Prostate gland (tissue), 2 donors: ENCODE measurements at regions not wholly inside any gene's neighbourhood (a gene's known extent, or its start where the extent isn't known, plus 50 kb on each side); places are given as distances from the start of the nearest gene placed in this dataset.

Source experiments
- DNase-seq: peaks from one replicate; pipeline ENCODE4 v3.0.0-alpha.2; 2019; ENCODE audit warnings: low spot score
- H3K27ac ChIP-seq, 2 donors: fragments of 200-600 bp; sonication (generic); 2 replicates each; pipeline ENCODE4 v1.5.1; 2017 to 2019
- H3K27me3 ChIP-seq: fragments of 200-600 bp; sonication (generic); replicated peaks from 2 replicates; pipeline ENCODE4 v1.5.1; 2019; ENCODE audit not compliant: insufficient read depth
- H3K36me3 ChIP-seq, 2 donors: fragments of 200-600 bp; sonication (generic); 1 replicate in 1 of 2; 2 replicates in 1 of 2; pipeline versions ENCODE4 v1.5.1 to v1.8.1; 2017 to 2019
- H3K4me1 ChIP-seq: fragments of 200-600 bp; sonication (generic); replicated peaks from 2 replicates; pipeline ENCODE4 v1.5.1; 2019
- H3K4me3 ChIP-seq, 2 donors: fragments of 200-600 bp; sonication (generic); 2 replicates each; pipeline ENCODE4 v1.5.1; 2017 to 2019
- H3K9me3 ChIP-seq: fragments of 200-600 bp; sonication (generic); 2 replicates; pipeline ENCODE4 v1.5.1; 2017
- POLR2A ChIP-seq: fragments of 450-650 bp; IDR thresholded peaks from one replicate; pipeline ENCODE4 v1.6.1; 2016; ENCODE audit warnings: antibody characterized with exemption, mild to moderate bottlenecking
- POLR2AphosphoS5 ChIP-seq: sonication (generic); formaldehyde crosslinking; IDR thresholded peaks from one replicate; pipeline ENCODE4 v1.6.1; 2017; ENCODE audit warnings: antibody characterized with exemption
- WGBS: methylation state at CpG from one replicate; pipeline ENCODE4 v1.1.5; 2018; 5-methylcytosine and 5-hydroxymethylcytosine counted together
- intact Hi-C: fragments of 100-400 bp; cut with DNase I; formaldehyde crosslinking; loops from one replicate; pipeline ENCODE4 v1.14.2; 2022
- TF ChIP-seq, protein P1 (sequence below), 4 experiments: fragments of 200-600 bp in 2 of 4; fragments of 450-650 bp in 2 of 4; sonication (generic) in 2 of 4; IDR thresholded peaks; 1 replicate in 3 of 4; 2 replicates in 1 of 4; pipeline ENCODE4 v1.5.1; 2016 to 2019; ENCODE audit warnings: antibody characterized with exemption in 4 of 4, mild to moderate bottlenecking in 2 of 4, moderate library complexity in 2 of 4

GRCh38 chr5:125263356-125263755 lies 516.9 kb upstream of the ZNF608 start:
- Histone ChIP-seq H3K4me3 (no peak overlapping the region), H3K27me3 (no peaks in the 10 kb centered on the region), H3K4me1 (no peaks in the 10 kb centered on the region), H3K36me3 (no peaks in the 10 kb centered on the region), H3K9me3 (no peaks in the 10 kb centered on the region), H3K27ac (no peak overlapping the region)
- DNase-seq, result no peak
- 56% methylated on average over 1 of the region's 1 CpG for WGBS
- intact Hi-C loops, result no loop called here
- TF ChIP-seq, protein P1, sequence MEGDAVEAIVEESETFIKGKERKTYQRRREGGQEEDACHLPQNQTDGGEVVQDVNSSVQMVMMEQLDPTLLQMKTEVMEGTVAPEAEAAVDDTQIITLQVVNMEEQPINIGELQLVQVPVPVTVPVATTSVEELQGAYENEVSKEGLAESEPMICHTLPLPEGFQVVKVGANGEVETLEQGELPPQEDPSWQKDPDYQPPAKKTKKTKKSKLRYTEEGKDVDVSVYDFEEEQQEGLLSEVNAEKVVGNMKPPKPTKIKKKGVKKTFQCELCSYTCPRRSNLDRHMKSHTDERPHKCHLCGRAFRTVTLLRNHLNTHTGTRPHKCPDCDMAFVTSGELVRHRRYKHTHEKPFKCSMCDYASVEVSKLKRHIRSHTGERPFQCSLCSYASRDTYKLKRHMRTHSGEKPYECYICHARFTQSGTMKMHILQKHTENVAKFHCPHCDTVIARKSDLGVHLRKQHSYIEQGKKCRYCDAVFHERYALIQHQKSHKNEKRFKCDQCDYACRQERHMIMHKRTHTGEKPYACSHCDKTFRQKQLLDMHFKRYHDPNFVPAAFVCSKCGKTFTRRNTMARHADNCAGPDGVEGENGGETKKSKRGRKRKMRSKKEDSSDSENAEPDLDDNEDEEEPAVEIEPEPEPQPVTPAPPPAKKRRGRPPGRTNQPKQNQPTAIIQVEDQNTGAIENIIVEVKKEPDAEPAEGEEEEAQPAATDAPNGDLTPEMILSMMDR (IDR thresholded peaks at IDR 0.05), result no peak
- TF ChIP-seq POLR2A, result no peak
- TF ChIP-seq POLR2AphosphoS5, result no peak

DNA sequence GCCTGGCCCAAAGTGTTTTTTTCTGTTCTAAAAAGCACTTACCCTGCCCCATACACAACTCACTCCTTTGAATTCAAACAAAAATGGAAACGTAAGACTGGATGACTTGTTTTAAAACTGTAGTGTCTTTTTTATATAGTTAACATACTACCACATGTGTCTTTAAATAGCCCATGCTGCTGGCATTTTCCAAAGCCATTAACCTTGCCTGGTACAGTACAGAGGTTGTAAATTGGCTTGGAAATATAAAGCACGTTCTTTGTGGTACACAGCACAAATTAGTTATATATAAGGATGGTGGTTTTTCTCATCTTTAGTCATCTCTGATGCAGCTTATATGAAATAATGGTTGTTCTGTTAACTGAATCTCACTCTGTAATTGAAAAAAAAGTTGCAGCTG lies 519.7 kb upstream of the ZNF608 start:
- WGBS, result 81% methylated on average over 2 of the region's 2 CpGs
- Histone ChIP-seq H3K4me1 (no peaks in the 10 kb centered on the region), H3K27me3 (no peaks in the 10 kb centered on the region), H3K4me3 (no peak overlapping the region), H3K36me3 (no peaks in the 10 kb centered on the region), H3K9me3 (no peaks in the 10 kb centered on the region), H3K27ac (no peak overlapping the region)
- intact Hi-C loops, result no loop called here
- no peak for TF ChIP-seq POLR2AphosphoS5
- TF ChIP-seq, protein P1 (IDR thresholded peaks at IDR 0.05), result no peak
- DNase-seq, result no peak

DNA sequence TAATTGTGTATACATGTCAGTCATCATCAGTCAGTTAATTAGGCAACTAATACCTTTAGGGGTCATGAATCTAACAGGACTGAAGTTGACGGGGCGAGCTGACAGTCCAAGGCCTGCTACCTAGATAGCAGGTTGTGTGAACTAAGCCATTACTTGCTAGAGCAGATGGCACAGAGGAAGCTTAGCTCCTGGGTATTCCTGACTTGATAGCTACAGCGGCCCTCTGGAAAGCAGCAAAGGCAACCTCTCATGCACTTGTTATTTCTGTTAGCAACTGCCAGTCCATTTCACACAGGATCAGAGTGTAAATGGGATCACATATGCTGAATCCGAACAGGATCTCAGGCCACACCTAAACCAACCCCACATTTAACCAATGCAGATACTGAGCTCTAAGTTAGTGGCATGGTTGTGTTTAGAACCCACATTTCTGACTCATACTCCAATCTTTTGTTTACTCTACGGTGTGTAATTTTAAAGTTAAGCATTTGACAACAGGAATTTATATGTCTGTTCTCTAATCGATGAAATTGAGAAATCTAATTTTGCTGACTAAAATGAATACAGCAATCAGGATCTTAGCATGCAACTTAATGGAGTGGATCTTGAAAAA lies 521.3 kb upstream of the ZNF608 start:
- Histone ChIP-seq H3K27ac (no peak overlapping the region), H3K36me3 (no peaks in the 10 kb centered on the region), H3K4me1 (no peaks in the 10 kb centered on the region), H3K4me3 (no peak overlapping the region), H3K9me3 (no peaks in the 10 kb centered on the region), H3K27me3 (no peaks in the 10 kb centered on the region)
- DNase-seq, result no peak
- 95% methylated on average over 6 of the region's 6 CpGs for WGBS
- intact Hi-C loops, result no loop called here
- TF ChIP-seq, protein P1 (IDR thresholded peaks at IDR 0.05), result no peak
- TF ChIP-seq POLR2AphosphoS5 (no peak), POLR2A (no peak)

GRCh38 chr5:125269926-125270325 lies 523.5 kb upstream of the ZNF608 start:
- Histone ChIP-seq H3K27ac (no peak overlapping the region), H3K36me3 (no peaks in the 10 kb centered on the region), H3K4me1 (no peaks in the 10 kb centered on the region), H3K27me3 (no peaks in the 10 kb centered on the region), H3K4me3 (no peak overlapping the region), H3K9me3 (no peaks in the 10 kb centered on the region)
- intact Hi-C loops, result no loop called here
- no peak for DNase-seq
- WGBS, result 58% methylated on average over 4 of the region's 4 CpGs
- no peak for TF ChIP-seq POLR2AphosphoS5
- TF ChIP-seq, protein P1 (IDR thresholded peaks at IDR 0.05), result no peak

DNA sequence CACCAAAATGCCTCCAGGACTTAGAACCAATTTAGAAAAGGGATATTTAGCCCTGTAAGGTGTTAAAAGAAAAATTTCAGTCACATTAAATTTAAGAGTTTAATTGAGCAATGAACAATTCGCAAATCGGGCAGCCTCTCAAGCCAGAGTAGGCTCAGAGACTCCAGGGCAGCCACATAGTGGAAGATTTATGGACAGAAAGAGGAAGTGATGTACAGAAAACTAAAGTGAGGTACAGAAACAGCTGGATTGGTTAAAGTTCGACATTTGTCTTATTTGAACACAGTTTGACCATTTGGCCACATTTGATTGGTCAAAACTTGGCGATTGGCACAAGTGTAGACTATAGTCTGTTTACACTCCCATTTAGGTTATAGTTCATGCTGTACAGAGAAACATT lies 525.9 kb upstream of the ZNF608 start:
- Histone ChIP-seq H3K4me3 (no peak overlapping the region), H3K4me1 (no peaks in the 10 kb centered on the region), H3K9me3 (no peaks in the 10 kb centered on the region), H3K27me3 (no peaks in the 10 kb centered on the region), H3K36me3 (no peaks in the 10 kb centered on the region), H3K27ac (no peak overlapping the region)
- intact Hi-C loops, result no loop called here
- no peak for DNase-seq
- TF ChIP-seq POLR2AphosphoS5 (no peak), POLR2A (no peak)
- TF ChIP-seq, protein P1 (IDR thresholded peaks at IDR 0.05), result no peak
- 88% methylated on average over 4 of the region's 4 CpGs for WGBS
